ENCODE measurements at regions not wholly inside any gene's neighbourhood (a gene's known extent, or its start where the extent isn't known, plus 50 kb on each side); places are given as distances from the start of the nearest gene placed in this dataset.

DNA sequence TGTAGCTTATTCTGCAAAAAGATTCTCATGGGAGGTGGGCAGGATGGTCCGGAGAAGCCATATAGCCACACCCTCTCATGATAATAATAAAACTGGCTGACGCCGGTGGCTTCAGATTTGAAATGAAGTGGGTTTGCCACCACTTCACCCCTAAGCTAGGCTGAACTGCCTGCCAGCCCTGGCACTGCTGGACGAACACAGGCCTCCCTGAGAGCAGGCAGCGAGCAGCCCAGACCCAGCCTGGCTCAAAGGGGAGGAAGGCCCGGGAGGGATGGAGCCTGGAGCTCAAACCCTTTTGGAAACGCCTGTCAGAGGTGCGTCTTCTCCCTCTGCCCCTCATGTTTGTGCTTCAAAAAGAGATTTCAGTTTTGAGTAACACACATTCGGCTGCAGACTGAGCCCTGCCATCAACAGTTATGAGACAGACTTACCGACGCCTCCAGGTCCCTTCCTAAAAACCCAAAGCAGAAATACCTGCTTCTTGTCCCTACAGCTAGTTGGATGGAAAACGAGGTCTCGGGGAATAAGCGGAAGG, 71.1 kb upstream of the HPCAL1 start:
- H3K9me3 ChIP-seq: no peaks in the 10 kb centered on the region
- H3K27me3 ChIP-seq: no peaks in the 10 kb centered on the region
- no peak for DNase-seq
- H3K36me3 ChIP-seq: no peaks in the 10 kb centered on the region
- H3K4me3 ChIP-seq: no peak overlapping the region

DNA sequence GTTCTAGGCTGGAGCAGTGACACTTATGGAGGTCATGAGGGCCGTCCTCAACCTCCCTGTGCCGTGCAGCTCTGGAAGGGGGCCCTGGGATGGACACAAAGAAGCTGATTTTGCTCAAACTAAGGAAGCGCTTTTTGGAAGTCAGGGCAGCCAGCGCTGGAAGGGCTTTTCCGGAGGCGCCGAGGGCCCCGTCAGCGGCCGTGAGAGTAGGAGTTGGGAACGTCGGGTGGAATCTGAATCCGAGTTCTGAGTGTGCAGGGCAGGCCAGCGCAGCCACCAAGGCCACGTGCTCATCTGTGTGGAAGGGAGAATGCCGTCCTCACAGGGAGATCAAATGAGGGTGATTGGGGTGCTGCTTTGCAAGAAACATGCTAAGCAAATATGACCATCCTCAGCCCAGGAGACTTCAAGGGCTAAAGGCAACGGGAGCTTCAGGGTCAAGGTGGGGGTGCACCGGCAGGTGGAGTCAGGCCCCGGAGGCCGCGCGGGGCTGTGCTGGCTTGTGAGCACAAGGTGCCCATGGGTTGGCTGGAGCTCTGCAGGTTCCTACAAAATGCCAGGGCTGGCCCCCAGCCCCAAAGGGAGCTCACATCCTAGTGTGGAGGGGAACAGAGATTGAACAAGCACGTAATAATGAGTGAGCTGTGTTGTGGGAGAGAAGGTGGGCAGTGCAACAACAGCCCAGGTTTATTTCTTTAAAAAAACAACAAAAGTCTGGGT, 70.4 kb upstream of the HPCAL1 start:
- Histone ChIP-seq H3K9me3 (no peaks in the 10 kb centered on the region), H3K27me3 (no peaks in the 10 kb centered on the region), H3K36me3 (no peaks in the 10 kb centered on the region), H3K4me3 (no peak overlapping the region)
- DNase-seq: no peak

DNA sequence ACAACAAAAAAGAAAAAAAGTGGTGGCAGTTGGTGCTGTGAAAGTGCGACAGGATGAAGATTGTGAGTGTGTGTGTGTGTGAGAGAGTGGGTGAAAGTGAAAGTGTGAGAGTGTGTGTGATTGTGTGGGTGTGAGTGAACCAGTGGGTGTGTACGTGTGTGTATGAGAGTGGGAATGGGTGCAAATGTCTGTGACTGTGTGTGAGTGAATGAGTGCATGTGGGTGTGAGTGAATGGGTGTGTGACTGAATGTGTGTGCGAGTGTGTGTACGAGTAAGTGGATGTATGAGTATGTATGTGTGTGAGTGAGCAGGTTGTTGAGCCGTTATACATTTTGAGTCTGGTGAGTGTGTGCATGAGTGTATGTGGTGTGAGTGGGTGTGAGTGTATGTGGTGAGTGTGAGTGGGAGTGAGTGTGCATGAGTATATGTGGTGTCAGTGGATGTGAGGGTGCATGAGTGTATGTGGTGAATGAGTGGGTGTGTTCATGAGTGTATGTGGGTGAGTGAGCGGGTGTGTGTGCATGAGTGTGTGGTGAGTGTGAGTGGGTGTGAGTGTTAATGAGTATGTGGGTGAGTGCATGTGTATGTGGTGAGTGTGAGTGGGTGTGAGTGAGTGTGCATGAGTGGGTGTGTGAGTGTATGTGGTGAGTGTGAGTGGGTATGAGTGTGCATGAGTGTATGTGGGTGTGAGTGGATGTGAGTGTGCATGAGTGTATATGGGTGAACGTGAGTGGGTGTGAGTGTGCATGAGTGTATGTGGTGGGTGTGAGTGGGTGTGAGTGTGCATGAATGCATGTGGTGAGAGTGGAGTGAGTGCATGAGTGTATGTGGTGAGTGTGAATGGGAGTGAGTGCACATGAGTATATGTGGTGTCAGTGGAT, 69.3 kb upstream of the HPCAL1 start:
- no peak for DNase-seq
- Histone ChIP-seq H3K36me3 (no peaks in the 10 kb centered on the region), H3K4me3 (no peak overlapping the region), H3K9me3 (no peaks in the 10 kb centered on the region), H3K27me3 (no peaks in the 10 kb centered on the region)

DNA sequence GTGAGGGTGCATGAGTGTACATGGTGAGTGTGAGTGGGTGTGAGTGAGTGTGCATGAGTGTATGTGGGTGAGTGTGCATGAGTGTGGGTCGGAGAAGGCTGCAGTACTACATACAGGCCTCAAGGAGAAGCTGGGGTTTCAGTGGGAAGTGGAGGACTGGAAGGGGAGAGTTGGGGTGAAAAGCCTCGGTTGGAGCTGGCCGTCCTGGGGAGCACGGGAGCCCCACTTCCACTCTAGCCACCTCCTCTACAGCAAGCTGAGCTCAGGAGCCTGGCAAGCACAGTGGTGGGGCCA, 68.7 kb upstream of the HPCAL1 start:
- Histone ChIP-seq H3K4me3 (no peak overlapping the region), H3K27me3 (no peaks in the 10 kb centered on the region), H3K9me3 (no peaks in the 10 kb centered on the region), H3K36me3 (no peaks in the 10 kb centered on the region)
- no peak for DNase-seq

DNA sequence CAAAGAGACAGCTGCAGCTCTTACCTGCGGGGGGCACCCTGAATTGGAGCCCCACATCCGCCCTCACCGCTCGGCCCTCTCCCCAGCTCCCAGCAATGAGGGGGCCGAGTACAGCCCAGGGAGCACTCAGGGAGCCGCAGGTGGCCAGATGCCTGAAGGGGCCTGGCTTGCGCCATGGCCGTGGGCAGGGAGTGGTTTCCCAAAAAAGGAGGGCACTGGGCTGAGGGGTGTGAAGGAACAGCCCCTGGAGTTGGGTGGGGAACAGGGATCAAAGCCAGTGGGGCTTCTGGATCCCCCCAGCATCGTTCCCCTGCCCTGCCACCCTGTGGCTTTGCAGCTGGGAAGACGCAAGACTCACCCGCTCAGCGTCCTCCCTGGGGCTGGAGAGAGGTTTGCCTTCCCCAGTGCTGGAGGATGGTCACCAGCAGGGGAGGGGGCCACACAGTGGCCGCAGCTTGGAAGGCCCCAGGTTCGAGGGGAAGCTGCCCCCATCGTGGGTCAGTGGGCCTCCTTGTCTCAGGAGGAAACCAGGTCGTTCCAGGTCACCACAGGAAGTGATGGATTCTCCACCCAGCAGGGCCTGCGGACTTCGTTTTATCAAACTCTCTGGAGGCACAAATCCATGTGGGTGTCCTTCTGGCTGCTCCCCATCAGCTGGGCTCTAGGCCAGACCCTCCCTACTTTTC, 68.2 kb upstream of the HPCAL1 start:
- no peak overlapping the region for H3K4me3 ChIP-seq
- DNase-seq: no peak
- no peaks in the 10 kb centered on the region for H3K27me3 ChIP-seq
- no peaks in the 10 kb centered on the region for H3K36me3 ChIP-seq
- H3K9me3 ChIP-seq: no peaks in the 10 kb centered on the region

DNA sequence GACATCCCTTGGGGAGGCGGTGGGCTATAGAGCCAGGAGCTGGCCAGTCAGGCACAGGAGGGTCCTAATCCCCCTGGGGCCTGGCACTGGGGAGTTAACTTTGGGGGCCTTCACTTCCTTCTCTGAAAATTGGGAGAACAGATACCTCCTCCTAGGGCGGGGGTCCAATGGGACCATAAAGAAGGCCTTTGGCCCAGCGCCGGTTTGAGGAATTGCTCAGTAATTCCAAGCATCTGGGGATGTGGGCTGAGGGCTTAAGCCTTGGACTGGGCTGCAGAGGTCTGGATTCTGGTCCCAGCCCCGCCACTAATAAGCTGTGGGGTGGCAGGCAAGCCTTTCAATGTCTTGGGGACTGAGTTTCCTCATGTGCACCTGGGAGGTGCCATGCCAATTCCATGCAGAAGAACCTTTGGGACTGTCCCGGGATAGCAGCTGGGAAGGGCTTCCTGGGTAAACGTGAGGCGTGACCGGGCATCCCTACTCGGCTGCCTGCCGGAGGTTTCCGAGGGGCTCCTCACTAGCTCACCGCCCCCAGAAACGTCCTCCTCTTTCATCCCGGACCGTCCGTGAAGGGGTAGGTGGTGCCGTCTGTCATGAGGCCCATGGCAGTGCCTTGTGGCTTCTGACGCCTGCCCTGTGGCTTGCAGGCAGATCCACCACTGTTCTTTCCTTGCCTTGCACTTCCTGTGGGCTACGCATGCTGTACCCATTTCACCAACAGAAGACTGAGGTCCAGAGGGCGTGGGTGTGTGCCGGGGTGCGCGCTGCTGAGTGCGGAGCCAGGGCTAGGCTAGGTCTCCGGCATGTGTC, 67.4 kb upstream of the HPCAL1 start:
- no peaks in the 10 kb centered on the region for H3K36me3 ChIP-seq
- no peaks in the 10 kb centered on the region for H3K9me3 ChIP-seq
- no peak overlapping the region for H3K4me3 ChIP-seq
- peak; percentile 82 for DNase-seq
- H3K27me3 ChIP-seq: no peaks in the 10 kb centered on the region

DNA sequence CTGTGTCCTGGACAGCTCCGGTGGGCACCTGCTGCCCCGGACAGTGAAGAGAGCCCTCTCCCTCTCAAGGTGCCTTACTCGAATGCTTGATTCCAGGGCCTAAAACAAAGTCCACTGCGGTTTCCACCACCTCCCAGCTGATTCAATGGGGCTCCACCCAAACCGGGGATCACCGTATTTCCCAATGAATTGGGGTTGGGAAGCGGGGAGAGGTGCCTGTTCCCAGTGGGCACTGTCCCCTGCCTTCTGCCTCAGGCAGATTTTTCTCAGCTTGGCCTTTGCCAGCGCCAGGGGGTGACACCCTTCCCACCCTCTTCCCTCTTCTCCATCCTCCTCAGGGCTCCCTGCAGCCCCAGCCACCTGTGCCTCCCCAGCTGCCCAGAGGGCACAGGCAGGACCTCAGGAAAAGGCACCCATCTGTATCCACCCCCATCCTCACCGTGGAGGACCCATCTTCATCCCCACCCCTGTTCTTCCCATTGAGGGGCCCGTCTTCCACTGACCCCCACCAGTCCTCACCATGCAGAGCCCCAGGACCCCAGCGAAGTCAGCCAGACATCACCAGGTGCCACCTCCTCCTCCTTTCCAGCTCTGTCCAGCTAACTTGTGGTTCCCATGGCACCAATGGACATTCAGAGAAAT, 66.7 kb upstream of the HPCAL1 start:
- Histone ChIP-seq H3K27me3 (no peaks in the 10 kb centered on the region), H3K4me3 (no peak overlapping the region), H3K36me3 (no peaks in the 10 kb centered on the region), H3K9me3 (no peaks in the 10 kb centered on the region)
- no peak for DNase-seq

DNA sequence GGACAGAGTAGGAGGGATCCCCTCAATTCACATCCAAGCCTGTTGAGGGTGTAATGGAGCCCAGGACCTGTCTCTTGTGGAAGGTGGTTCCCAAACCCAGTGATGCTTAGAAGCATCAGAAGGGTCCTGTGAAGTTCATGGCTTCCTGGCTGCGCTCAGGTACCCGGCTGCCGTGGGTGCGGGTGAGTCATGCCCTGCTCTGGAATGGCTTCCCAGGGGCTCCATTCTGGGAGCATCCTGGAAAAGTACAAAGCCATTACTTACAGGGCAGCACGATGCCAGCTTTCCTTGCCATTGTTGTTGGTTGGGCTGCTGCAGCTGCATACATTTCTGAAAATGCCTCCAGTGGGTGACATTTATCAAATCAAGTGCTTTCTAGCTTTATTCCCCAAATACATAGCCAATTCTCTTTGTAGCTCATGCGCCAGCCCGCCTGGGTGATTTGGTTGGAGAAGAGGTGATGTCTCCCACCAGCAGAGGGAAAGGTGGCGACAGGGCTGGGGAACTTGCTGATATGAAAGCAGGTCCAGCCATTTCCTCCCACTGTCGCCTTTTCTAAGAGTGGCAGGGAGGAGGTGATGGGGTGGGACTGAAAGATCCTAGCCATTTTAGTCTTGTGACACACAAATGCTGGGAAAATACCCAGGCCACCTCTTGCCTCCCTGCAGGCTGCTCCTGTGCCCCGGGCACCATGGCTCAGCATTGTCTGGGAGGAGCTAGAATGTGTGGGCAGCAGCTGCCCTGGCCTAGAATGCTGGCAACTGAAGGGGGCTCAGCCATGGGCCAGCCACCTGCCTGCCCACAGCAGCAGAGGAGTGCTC, 65.9 kb upstream of the HPCAL1 start:
- no peak overlapping the region for H3K4me3 ChIP-seq
- peak; percentile 17 for DNase-seq
- no peaks in the 10 kb centered on the region for H3K9me3 ChIP-seq

DNA sequence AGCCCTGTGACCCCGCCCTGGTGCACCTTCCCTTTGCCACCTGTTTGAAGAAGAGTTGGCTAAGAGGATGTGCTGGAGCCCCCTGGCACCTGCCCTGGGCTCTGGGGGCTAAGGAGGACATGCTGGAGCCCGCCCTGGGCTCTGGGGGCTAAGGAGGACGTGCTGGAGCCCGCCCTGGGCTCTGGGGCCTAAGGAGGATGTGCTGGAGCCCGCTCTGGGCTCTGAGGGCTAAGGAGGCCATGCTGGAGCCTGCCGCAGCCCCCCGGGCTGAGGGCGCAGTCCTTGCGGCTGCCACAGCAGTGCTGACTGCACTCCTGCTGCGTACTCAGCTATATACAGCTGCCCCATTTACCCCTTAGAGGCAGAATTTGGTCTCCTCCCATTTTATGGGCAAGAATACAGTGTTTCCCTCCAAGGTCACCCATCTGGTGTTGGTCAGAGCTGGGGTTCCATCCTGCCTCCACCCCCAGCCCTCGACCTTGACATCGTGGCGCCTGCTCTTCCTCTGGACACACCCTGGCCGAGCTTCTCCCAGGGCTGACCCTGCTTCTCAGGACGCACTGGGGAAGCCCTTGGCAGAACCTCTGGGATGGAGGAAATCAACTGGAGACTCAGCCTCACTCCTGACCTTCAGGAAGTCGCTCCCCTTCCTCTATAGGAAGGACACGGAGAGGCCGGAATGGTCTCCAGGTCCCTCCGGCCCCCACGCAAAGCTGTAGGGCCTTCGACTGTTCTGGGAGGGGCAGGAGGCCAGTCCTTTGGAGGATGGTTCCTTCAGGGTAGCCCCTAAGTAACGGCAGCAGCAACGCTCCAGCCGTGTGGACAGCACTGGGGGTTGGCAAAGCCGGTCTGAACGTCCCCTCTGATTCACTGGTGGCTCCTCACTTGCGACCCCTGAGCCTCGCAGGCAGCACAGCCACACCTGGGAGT, 65.0 kb upstream of the HPCAL1 start:
- no peaks in the 10 kb centered on the region for H3K27me3 ChIP-seq
- H3K4me3 ChIP-seq: no peak overlapping the region
- no peak for DNase-seq
- H3K9me3 ChIP-seq: no peaks in the 10 kb centered on the region
- H3K36me3 ChIP-seq: no peaks in the 10 kb centered on the region

More for the DNA sequence above, 65.9 kb upstream of the HPCAL1 start:
- Histone ChIP-seq H3K36me3 (no peaks in the 10 kb centered on the region), H3K27me3 (no peaks in the 10 kb centered on the region)

DNA sequence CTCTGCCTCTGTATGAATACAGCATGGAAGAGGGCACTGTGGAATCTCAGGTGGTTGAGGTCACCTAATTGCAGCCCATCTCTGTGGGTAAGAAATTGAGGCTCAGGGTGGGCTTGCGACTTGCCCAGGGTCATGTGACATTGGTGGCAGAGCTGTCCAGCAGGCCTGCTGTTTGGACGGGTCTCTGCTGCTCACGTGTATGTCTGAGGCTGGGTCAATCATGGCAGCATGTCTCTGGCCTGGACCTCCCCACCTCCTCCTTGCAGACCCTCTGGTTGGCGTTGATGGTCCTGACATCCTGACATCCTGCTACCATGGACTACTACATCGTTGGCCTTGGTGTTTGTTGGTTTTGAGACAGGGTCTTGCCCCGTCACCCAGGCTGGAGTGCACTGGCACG, 64.3 kb upstream of the HPCAL1 start:
- Histone ChIP-seq H3K36me3 (no peaks in the 10 kb centered on the region), H3K4me3 (no peak overlapping the region), H3K27me3 (no peaks in the 10 kb centered on the region), H3K9me3 (no peaks in the 10 kb centered on the region)
- DNase-seq: no peak

DNA sequence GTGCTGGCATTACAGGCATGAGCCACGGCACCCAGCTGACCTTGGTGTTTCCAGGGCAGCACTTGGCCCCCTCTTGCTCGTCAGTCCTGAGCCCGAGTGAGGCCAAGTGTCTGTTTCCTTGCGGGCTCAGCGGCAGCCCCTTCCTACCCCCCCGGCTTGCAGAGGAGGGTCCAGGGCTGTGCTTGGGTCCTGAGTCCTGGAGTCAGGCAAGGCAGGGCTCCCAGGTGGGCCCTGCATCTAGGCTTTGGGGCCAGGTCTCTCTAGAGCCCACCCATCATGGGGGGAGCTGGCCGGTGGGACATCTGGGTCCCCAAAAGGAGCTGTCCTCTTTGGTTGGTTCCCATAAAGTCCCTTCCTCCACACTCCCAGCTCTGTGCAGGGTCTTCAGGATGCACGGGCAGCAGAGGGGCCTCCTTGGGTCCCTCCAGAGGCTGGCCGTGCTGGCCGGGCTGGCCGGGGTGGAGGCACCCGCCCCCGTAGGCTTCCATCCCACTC, 63.7 kb upstream of the HPCAL1 start:
- H3K36me3 ChIP-seq: no peaks in the 10 kb centered on the region
- no peaks in the 10 kb centered on the region for H3K9me3 ChIP-seq
- H3K4me3 ChIP-seq: no peak overlapping the region
- no peaks in the 10 kb centered on the region for H3K27me3 ChIP-seq
- no peak for DNase-seq

DNA sequence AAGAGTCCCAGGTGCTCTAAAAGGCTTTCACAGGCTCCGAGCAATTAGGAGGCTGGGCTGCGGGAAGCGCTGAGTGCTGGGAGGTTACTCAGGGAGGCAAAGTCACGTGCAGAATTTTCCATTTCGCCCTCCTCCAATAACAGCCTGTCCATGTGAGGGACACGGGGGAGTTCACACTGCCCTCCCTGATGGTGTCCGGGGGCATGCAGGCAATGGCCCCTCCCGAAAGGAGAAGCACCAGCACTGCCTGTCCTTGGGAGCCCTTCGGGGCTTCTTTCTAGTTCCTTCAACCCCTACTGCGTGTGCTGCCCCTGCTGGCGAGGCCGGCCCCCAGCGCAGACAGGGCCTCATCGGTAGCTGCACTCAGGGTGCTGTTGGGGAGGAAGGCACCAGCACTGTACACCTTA, 63.1 kb upstream of the HPCAL1 start:
- Histone ChIP-seq H3K27me3 (no peaks in the 10 kb centered on the region), H3K4me3 (no peak overlapping the region), H3K9me3 (no peaks in the 10 kb centered on the region), H3K36me3 (no peaks in the 10 kb centered on the region)
- no peak for DNase-seq

DNA sequence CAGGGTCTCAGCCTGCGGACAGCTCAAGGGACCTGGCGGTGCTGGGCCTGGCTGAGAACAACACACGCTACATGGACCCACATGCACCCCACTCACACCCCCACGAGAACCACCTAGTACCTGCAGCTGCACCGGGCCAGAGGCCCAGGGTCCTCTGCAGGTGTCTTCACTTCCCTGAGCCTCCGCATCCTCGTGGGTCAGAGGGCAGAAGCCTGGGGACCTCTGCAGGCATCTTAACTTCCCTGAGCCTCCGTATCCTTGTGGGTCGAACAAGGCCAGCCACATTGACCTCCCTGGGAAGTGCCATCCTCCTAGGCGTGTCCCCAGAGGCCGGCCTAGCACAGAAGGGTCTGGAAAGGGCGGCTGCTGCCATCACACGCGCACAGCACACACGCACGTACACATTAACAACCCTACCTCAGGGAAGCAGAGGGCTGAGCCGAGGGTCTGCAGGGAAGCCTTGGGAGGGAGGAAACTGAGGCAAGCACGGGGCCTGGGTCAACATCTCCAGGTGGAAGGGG, 62.5 kb upstream of the HPCAL1 start:
- no peaks in the 10 kb centered on the region for H3K9me3 ChIP-seq
- no peak for DNase-seq
- H3K4me3 ChIP-seq: no peak overlapping the region
- no peaks in the 10 kb centered on the region for H3K27me3 ChIP-seq
- H3K36me3 ChIP-seq: no peaks in the 10 kb centered on the region

DNA sequence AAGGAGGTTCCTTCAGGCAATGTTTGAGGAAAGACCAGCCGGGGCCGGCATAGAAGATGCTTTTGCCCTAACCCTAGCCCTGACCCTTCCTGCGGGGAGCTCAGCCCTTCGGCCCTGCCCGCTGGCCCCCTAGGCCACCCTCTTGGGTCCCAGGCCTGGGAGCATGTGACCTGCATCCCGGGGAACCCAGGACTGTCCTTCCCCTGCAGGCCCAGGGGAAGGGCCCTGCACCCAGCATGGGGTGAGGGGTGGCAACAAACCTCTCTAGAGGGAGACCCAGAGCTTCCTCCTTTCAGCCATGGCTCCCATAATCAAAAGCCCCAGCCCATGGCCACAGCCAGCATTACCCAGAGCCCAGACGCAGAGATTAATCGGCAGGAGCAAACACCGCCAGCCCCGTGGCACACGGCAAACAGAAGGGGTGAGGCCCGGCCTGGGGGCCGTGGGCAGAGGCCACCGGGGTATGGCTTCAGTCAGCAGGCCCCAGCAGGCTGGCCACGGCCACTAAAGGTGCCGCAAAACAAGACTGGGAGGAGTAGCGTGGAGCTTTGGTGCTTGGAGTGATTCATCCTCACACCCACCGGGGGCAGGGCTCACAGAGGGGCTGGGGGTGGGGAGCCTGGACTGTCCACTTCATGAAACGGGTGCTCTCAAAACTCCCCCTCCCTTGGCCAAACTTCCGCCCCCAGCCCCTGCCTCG, 61.6 kb upstream of the HPCAL1 start:
- no peak for DNase-seq
- Histone ChIP-seq H3K4me3 (no peak overlapping the region), H3K27me3 (no peaks in the 10 kb centered on the region), H3K36me3 (no peaks in the 10 kb centered on the region), H3K9me3 (no peaks in the 10 kb centered on the region)

Measured in MG63 (cell line).